ENCODE measurements at regions not wholly inside any gene's neighbourhood (a gene's known extent, or its start where the extent isn't known, plus 50 kb on each side); places are given as distances from the start of the nearest gene placed in this dataset.

DNA sequence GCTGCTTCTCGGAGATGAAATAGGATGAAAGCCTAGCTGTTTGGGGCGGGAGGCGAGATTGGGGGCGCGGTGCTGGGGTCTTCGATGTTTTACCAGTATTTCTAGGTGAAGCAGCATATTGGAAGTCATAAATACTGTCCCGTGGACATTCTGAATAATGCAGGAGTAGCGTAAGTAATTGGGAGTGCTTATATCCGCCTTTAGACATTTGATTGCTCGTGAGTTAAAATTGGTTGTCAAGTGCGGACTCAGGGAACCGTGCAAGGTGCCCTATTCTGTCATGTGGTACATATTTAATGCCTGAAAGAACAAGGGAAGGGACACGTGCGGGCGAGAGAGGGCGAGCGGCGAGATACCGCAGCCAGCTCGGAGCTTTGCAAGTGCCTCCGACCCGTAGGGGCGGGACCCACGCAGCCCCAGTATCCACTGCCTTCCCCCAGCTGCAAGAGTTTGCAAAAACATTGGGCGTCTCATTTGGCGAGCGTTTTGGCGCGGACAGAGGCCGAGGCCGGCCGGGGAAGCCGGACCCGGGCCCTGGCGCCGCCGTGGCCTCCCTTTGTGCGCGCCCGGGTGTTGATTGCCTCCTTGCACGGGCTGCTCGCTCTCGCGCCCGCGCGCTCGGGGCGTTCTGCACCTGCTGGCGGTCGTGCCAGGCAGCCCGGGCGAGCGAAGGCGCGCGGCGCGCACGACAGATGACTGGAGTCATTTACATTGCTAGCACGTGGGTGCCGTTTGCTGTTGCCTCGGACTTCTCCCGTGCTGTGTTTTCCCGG lies 849.8 kb upstream of the RBFOX1 start:
- TF ChIP-seq CTCF (optimal IDR thresholded peaks at IDR 0.05 in 1 of 3, IDR thresholded peaks at IDR 0.05 in 1 of 3, conservative IDR thresholded peaks at IDR 0.05 in 1 of 3; ENCODE audit: extremely low read depth in 1 of 3, insufficient read depth in 2 of 3, low read length in 3 of 3), result no peak
- no peak for TF ChIP-seq EZH2 (IDR thresholded peaks at IDR 0.05; ENCODE audit: low read length)

All from keratinocyte (primary cell).